Dermis microvascular lymphatic vessel endothelial cell (primary cell): ENCODE measurements at regions not wholly inside any gene's neighbourhood (a gene's known extent, or its start where the extent isn't known, plus 50 kb on each side); places are given as distances from the start of the nearest gene placed in this dataset.

Experiments used
- DNase-seq, 2 donors: peaks; one replicate each; pipeline versions ENCODE4 v3.0.0 to v3.0.0-alpha.2; 2010; ENCODE audit warnings: low read depth in 2 of 2

DNA sequence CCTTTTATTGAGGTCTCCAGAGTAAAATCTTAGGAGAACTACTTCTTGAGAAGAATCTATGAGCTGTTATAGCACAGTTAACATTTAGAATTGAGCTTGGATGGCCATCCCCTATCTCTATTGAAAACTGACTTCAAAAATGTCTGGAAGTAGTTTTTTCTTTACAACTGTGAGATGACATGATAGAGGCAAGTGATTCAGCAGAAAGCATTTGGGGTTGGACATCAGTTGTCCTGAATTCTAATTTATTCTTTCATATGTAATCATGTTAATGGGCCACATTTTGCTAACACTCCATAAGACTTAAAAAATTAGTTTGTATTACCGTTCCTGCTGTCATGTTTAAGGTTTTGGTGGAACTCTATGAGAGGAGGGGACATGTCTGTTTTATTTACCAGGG lies 237.0 kb upstream of the SLC14A2 start:
- DNase-seq = no peak

DNA sequence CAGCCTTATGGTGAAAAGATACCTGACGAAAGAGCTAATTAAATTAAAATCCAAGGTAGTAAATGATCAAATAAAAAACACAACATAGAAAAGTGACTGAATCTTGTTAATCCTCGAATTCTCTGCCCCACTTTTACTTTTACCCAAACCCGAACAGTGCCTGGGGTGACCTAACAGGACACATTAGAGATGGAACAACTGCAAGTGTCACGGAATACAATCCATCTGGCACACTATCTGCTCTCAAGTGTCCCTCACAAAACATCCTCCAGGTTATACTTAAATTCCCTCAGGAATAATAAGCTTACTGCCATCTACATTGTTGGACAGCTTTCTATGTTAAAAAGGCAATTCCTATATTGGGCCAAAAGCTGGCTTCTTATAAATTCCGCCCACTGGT lies 236.3 kb upstream of the SLC14A2 start:
- no peak for DNase-seq

DNA sequence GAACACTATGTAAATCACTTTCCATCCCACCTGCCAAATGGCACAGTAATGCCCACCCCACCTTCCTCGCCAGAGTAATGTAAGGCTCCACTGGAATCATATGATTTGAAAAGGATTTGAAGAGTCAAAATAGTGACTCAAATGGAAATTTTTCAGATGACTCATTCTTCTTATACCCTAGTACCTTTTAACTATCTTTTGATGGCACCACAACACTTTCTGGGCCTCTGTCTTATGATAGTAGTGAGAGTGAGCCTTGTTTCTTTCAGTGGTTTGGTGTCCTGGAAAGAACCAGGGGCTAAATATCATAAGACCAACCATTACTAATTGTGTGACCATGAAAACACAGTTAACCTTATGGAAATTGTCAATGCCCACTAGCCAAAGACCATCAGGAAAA lies 235.4 kb upstream of the SLC14A2 start:
- no peak for DNase-seq

DNA sequence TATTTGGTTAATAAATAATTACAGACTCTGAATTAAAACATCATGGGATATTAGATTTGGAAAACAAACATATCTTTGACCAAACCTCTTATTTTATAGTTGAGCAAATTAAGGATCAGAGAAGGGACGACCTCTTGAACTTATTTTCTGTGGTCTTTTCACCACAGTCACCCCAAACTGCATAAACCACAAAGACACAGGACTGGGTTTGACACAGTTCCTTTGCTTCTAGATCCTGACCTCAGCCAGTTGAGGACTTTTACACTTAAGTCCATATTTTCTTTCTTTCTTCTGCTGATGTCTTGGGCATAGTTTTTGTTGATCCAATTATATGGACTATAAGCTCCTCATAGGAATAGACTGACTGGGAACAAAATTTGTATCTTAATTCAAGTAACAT lies 234.0 kb upstream of the SLC14A2 start:
- no peak for DNase-seq

DNA sequence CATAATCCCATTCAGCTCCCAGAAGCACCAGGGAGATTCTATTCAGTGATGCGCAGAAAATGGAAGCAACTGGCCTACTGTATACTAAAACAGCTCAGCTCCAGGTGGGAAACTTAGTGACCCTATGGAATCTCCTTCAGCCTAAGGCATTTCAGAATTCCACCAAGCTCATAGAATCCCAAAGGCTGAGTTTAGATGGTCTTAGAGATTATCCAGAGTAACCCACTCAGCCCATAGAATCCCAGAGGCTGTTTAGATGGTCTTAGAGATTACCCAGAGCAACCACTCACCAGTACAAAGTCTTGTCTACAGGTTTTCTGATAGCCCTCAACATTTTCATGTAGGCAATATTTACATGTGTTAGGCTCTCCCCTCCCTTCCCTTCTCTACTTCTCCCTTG lies 232.0 kb upstream of the SLC14A2 start:
- no peak for DNase-seq

DNA sequence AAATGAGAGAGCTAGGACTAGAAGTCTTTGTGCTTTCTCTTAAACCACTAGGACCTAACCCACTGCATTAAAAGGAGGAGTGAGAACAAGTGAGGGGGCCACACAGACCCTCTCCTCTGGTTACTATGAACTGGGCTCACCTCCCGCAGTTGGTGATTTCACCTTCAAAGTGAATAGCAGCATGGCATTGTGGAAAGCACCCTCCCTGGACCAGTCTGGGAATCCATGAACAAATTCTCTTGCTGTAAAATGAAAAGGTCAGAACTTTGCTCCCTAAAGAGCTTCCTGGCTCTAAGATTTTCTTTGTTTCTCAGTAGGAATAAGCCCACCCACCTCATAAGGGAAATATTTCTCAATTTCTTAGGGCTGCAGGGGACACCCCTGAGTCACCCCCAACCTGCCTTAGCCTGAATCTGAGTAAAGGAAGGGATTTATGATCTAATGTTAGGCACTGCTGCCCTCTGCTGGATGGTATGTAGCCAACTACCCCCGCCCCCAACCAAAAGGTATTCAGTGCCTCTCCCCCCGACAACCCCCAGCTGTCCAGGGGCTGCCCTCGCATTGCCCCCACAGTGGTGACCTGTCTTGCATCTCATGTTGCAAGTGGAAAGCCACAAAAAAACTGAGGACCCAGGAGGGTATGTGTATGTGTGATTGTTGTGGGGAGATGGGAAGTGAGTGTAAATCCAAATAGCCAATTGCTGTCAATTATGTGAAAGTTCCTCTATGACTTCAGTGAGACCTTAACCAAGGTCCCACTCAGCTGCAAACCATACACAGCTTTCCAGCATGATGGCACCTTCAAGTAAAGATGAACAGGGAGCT lies 230.9 kb upstream of the SLC14A2 start:
- peak; percentile 3 to 26 for DNase-seq

DNA sequence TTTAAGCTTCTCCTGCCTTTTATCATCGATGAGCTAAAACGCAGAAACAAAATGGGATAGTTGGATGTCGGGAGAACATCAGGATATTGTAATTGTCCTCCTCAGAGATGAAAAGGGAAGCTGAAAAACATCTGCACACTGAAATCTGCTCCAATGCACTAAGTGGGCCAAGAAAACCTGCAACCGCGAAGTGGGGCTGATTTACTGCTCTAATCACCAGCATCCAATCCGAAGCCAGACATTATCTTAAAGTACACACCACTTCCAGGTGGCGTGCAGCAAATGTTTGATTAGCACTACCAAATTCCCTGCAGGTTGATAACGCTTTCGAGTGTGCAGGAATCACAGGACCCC lies 230.3 kb upstream of the SLC14A2 start:
- no peak for DNase-seq

DNA sequence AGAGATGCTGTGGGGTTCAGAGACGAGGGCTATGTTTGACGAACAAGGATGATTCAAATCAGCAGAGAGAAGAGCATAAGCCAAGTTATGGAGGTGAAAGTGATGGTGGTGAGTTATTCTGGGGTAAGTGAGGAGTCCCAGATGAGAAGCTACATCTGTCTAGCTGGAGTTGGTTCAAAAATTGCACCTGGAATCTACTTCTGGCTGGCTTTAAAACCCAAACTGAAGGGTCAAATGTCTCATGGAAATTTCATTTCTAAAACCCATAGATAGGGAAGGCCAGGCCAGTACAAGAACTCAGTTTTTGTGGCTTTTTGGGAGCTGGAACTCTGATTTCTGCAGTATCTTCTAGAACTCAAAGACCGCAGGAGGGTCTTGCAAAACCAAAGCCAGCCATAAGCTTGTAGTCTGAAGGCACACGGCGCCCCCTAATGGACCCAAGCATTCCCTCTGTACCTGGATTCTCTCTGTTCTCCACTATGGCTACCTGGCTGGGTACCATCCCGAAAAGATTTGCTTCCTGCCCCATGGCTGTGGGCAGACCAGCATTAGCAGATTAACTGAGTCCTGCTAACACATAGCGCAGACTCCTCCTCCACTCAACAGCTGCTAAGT lies 229.1 kb upstream of the SLC14A2 start:
- DNase-seq = no peak

DNA sequence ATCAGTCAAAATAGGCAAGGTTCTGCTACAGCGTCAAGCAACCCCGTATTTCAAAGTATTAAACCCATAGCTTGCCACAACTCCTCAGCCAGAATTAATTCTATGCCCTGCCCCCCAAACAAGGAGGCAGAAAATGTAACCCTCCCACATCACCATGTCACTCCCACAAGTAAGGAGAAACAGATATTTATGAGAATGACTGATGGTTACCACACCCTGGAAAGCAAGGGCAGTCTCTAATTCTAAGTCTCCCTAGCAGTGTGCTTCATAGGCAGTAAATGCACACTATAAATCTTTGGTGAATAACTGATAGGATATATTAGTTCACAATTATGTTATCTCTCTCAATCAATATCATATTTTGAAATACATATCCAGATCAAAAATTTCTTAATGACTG lies 228.0 kb upstream of the SLC14A2 start:
- no peak for DNase-seq

DNA sequence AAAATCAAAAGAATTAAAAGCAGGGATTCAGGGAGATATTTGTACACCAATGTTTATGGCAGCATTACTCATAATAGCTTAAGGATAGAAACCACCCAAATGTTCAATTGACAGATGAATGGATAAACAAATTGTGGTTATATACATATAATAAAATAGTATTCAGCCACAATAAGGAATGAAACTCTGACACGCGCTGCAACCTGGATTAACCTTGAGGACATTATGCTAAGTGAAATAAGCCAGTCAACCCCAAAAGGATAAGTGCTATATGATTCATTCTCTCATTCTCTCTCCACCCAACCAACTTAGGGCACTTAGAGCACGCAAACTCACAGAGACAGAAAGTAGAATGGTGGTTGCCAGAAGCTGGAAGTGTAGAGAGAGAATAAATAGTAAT lies 216.8 kb upstream of the SLC14A2 start:
- DNase-seq = no peak

DNA sequence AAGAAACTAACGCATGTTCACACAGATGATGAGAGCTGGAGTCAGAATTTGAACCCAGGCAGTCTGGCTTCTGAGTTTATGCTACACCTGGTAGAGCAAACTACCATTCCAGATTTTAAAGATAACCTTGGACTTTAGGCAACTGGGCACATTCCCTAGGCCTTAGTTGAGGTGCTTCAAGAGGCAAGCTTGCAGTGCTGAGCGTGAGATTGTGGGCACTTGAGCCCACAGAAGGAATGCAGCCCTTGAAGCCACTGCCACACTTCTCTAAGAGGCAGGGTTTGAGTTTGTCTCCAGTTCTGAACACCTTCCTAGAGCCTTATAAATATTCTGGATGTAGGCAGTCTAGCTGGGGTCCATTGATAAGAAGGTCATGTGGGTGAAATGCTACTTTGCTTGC lies 216.1 kb upstream of the SLC14A2 start:
- DNase-seq = no peak

DNA sequence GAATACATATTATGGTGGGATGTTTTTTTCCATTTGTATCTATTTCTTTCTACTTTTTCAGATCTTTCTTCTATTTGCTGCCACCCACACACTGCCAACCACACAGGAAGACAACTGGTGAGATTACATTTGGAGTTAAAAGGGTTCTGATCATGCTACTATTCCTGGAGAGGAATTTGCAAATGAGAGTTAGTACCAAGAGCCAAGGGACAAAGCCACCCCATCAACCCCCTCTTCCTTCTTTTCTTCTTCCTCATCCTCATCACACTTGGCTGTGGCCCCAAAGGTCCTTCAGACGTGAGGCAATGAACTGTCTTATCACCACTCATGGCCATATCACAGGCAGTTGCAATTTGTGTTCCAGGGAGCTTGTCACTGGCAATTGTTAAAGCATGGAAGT lies 215.6 kb upstream of the SLC14A2 start:
- DNase-seq = no peak

DNA sequence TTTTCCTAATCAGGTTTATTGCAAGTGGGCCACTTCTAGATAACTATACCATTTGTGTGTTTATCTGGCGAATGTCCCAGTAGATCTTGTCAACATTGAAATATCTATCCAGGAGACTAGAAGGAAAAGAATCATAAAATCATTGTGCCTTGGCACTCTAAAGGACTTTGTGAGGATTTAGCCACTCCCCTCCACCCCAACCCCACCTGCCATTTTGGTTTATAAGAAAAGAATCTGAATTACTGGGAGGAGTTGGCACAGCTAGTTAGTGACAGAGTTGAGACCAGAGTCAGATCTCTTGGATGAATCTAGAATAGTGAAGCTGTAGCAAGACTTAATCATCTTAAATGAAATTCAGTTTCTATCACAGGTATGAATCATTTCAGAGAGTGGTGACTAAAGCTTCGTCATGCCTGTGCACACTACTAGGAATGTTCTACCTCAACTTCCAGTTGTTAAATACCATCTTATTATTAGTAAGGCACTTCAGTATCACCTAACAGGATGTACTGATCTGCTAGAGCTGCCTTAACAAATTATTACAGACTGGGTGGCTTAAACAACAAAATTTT lies 212.7 kb upstream of the SLC14A2 start:
- no peak for DNase-seq

DNA sequence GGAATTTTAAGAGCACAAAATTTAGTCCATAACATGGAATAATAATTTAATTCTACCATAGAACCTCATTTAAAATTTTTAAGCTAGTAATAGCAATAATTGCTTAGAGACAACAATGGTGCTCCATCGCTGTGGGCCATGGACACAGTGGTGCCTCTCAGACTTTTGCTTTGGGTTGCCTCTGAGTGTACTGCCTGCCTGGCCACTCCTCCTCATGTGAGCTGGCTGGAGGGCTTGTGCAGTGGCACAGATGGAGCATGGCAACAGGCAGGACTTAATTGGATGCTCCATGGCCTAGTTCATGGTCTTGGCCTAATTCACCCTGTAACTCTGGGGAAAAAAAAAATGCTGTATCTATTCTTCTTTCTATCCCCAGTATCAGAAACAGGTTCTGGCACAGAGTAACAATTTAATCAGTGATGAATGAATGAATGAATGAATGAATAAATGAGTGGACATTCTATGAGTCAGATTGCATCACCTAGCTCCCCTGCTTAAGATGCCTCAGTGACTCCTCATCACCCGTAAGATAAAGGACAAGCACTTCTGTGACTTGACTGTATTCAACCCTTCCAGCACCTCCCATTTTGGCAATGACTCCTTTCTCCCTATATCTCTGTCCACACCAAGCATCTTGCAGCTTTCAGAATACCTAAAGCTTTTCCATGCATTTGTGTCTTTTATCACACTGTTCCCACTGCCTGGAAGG lies 211.8 kb upstream of the SLC14A2 start:
- DNase-seq = no peak

DNA sequence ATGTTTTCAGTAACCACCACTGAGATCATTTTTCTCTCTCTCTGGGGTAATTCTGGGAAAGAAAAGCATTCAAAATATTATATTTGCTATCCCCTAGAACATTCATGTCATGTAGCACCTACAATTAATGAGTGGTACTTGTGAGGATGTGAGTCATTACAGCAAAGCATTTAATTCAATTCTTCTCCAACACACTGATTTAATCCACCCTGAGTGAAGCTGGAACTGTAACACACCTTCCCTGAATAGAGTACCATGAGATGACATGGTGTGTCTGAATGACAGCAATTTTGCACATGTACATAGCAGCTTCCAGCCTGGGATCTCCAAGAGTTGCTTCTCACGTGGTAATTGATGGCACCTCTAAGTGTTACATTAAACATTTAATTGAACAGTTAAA lies 207.1 kb upstream of the SLC14A2 start:
- DNase-seq = no peak

DNA sequence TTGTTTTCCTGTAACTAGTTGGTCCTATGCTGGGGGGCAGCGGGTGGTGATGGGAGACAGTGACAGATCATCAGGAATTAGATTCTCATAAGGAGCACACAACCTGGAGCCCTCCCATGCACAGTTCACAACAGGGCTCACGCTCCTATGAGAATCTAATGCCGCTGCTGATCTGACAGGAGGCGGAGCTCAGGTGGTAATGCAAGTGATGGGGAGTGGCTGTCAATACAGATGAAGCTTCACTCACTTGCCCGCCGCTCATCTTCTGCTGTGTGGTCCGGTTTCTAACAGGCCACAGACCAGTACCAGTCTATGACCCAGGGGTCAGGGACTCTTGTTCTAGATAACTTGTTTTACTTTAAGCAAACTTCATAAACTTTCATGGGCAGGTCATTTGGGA lies 205.3 kb upstream of the SLC14A2 start:
- DNase-seq = no peak

DNA sequence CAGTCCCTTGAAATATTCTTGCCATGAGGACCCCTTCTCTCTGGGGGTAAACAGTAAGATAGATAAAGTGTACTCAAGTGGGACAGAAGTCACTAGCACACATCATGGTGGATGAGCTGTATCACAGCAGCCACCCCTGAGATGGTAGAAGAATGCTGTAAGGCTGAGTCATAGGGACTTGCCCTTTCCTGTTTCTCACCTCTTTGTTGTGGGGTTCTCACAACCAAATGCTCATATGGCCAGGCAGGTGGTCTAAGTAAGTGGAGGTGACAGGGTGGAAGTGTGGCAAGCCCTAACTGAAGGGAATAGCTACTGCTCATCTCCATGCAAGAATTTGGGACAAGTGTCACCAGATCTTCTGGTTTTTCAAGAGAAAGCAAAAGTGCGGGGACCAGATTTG lies 202.7 kb upstream of the SLC14A2 start:
- no peak for DNase-seq

DNA sequence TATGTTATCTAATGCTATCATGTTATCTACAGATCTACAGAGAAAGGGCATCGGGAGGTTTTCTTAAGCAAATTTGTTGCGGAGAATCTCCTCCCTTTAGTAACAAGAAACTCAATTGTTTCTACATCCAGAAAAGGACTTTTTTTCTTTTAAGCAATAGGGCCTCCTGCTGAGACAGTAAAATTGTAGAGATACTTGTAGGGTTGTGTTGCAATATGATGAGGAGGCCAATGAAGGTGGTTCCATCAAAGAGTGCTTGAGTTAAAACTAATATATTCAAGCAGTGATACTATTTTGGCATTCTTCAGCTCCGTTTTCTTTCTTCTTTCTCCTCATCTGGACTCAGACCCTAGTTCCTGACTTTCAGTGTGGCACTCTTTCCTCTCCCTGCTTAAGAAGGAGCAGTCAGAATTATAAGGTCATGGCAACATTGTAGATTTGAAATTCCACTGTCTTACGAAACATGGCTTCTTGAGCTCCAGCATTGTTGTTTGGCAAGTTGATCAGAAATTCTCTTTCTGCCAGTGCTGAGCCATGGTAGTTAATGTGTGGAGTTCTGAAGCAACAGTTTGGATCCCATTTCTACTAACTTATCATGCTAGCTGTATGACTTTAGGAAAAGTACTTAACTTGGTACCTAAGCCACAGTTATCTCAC lies 202.0 kb upstream of the SLC14A2 start:
- no peak for DNase-seq

DNA sequence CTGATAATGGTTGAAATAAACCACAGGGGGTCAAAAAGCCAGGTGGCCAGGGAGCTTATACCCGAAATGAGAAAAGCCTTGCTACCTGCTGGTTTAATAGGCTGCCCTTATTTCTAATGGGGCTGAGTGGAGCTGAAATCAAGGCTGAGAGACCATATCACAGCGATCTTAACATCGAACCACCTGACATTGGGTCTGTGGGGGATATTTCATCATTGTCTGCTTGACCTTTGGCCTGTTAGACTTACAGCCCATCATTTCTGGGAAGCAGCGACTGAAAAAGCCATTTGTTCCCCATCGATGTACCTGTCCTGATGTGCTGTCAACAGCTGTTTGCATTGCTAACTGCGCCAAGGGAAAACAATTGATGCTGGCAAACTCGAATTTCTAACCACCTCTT lies 199.7 kb upstream of the SLC14A2 start:
- no peak for DNase-seq

DNA sequence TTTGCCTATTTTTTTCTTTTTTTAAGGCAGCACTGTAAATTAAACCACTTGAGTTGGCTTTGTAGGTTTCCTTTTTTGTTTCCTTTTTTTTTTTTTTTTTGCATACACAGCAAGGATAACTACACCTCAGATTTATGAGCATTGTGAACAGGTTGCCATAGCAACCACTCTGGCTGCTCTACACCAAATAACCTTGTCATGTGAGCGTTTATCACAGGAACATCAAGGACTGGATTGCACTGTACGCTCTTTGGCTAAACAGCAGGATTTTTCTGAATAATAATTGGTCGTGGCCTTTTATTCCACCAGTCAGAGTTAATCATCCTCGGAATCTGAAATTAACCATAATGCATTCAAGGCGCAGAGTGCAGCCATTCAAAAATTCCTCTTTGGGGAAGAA lies 199.1 kb upstream of the SLC14A2 start:
- DNase-seq = peak in 1 of 2 donors; percentile 20

DNA sequence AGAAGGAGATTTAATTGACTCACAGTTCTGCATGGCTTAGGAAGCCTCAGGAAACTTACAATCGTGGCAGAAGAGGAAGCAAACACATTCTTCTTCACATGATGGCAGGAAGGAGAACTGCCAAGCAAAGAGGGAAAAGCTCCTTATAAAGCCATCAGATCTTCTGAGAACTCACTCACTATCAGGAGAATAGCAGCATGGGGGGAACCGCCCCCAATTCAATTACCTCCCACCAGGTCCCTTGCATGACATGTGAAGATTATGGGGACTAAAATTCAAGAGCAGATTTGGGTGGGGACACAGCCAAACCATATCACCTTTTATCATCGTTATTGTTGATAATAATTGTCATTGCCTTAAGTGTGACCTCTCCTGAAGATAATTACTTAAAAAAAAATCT lies 197.9 kb upstream of the SLC14A2 start:
- no peak for DNase-seq

DNA sequence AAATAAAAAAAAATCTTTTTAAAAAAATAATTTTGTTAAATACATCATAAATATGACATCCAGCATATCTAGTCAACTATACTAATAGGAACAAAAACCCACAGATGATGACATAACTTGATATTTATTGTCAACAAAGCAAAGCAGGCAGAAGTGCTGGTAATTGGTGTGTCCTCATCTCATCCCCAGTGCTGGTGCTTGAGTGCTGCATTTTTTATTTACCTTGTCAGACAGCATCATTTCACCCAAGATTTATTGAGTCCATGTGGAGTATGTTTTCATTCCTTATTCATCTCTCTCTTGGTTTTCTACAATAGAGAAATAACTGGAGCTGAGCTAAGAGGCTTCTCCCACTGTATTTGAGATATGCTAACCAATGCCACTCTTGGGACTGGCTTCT lies 191.6 kb upstream of the SLC14A2 start:
- no peak for DNase-seq
